HCT116 (cell line): ENCODE measurements at regions not wholly inside any gene's neighbourhood (a gene's known extent, or its start where the extent isn't known, plus 50 kb on each side); places are given as distances from the start of the nearest gene placed in this dataset.

Experiments used
- CTCF ChIP-seq, 3 experiments: fragments of 200-600 bp in 1 of 3; sonication (generic) in 1 of 3; IDR thresholded peaks in 2 of 3; conservative IDR thresholded peaks in 1 of 3; 2 replicates each; pipeline ENCODE4 v1.5.1; 2012 to 2017; ENCODE audit warnings: low read depth in 2 of 3, low read length in 2 of 3, antibody characterized with exemption in 1 of 3, borderline replicate concordance in 1 of 3, control low read depth in 1 of 3, mild to moderate bottlenecking in 1 of 3, mixed read lengths in 1 of 3, mixed run types in 1 of 3, moderate library complexity in 1 of 3; ENCODE audit not compliant: insufficient read depth in 1 of 3
- REST ChIP-seq: IDR thresholded peaks from 2 replicates; pipeline ENCODE4 v1.6.1; 2012; ENCODE audit warnings: low read depth

DNA sequence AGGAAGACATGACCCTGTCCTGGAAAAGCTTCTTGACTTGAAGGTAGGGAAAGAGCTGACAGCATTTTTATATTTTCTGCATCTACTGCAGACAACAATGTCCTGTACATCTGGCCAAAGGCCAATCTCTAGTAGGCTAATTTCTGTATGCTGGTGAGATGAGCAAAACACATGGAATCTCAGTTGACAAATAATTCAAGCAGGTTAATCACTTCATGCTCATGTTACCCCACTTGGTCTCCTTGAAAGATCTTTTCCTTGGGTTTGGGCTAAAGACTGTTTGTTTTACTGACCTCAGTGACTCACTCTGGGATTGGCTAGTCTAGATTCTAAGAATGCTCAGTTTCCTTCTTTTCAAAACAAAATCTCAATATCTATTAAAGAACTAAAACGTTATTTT lies 298.8 kb downstream of the LMO7 start:
- no peak for TF ChIP-seq CTCF (IDR thresholded peaks at IDR 0.05 in 2 of 3, conservative IDR thresholded peaks at IDR 0.05 in 1 of 3; ENCODE audit: borderline replicate concordance in 1 of 3, insufficient read depth in 1 of 3, low read depth in 2 of 3, low read length in 2 of 3)
- no peak for TF ChIP-seq REST
